Karpas-422 (cell line): ENCODE measurements at regions not wholly inside any gene's neighbourhood (a gene's known extent, or its start where the extent isn't known, plus 50 kb on each side); places are given as distances from the start of the nearest gene placed in this dataset.
A peak's percentile ranks its signal among the peaks of the same experiment; 100 is the strongest.

Source experiments
- DNase-seq: peaks from one replicate; pipeline ENCODE4 v3.0.0-alpha.2; 2015
- H2AFZ ChIP-seq: fragments of 200-600 bp; sonication (generic); 2 replicates; pipeline ENCODE4 v1.6.1; 2014; ENCODE audit warnings: antibody characterized with exemption, low read length, mixed read lengths
- H3K27ac ChIP-seq: fragments of 200-600 bp; sonication (generic); 2 replicates; pipeline ENCODE4 v1.5.1; 2014; ENCODE audit warnings: mild to moderate bottlenecking, low read length, moderate library complexity
- H3K27me3 ChIP-seq: fragments of 200-600 bp; sonication (generic); 2 replicates; pipeline ENCODE4 v1.6.1; 2014; ENCODE audit warnings: low read length, mixed read lengths
- H3K36me3 ChIP-seq: fragments of 200-600 bp; sonication (generic); 2 replicates; pipeline ENCODE4 v1.6.1; 2014; ENCODE audit warnings: low read length, mixed read lengths; ENCODE audit not compliant: insufficient read depth
- H3K4me1 ChIP-seq: fragments of 200-600 bp; sonication (generic); 2 replicates; pipeline ENCODE4 v1.6.1; 2014; ENCODE audit warnings: mild to moderate bottlenecking, low read length, mixed read lengths
- H3K4me2 ChIP-seq: fragments of 200-600 bp; sonication (generic); 2 replicates; pipeline ENCODE4 v1.6.1; 2014; ENCODE audit warnings: low read length, low read depth, mild to moderate bottlenecking; ENCODE audit not compliant: poor library complexity, severe bottlenecking
- H3K4me3 ChIP-seq: fragments of 200-600 bp; sonication (generic); 2 replicates; pipeline ENCODE4 v1.5.1; 2014; ENCODE audit warnings: mild to moderate bottlenecking, antibody characterized with exemption, low read length, mixed read lengths
- H3K79me2 ChIP-seq: fragments of 200-600 bp; sonication (generic); 2 replicates; pipeline ENCODE4 v1.6.1; 2014; ENCODE audit warnings: mild to moderate bottlenecking, low read length, mixed read lengths
- H3K9ac ChIP-seq: fragments of 200-600 bp; sonication (generic); 2 replicates; pipeline ENCODE4 v1.6.0; 2014; ENCODE audit warnings: low read length
- H3K9me2 ChIP-seq: fragments of 200-600 bp; sonication (generic), shearing (Covaris generic); replicated peaks from 2 replicates; pipeline ENCODE4 v1.6.0; 2014; ENCODE audit warnings: mild to moderate bottlenecking, low read length, moderate library complexity; ENCODE audit not compliant: insufficient read depth
- H3K9me3 ChIP-seq: fragments of 300-700, 200-600 bp; sonication (generic); 2 replicates; pipeline ENCODE4 v1.6.1; 2014; ENCODE audit warnings: low read length, mixed read lengths
- H4K20me1 ChIP-seq: fragments of 200-600 bp; sonication (generic); 2 replicates; pipeline ENCODE4 v1.6.1; 2014; ENCODE audit warnings: mild to moderate bottlenecking, antibody characterized with exemption, low read length, low read depth; ENCODE audit not compliant: insufficient read depth

DNA sequence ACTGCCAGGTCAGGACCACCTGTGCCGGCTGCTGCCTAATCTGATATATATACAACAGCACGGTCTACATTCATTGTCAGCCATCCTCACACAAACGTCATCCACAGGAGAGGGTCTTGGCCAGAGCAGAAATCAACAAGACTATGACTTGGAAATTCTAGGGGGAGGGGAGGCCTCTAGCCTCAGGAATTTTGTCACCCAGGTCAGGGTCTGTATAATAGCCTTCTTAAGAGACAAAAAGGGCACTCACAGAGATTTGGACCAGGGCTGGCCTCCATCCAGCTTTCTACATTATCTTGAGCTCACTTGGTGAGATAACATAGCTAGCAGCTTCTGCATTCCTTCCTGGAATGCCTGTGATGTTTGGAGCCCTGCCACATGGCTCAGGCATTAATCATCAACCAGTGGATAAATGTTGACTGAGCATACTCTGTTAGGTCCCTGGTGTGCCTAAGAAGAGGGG is 50.4 kb upstream of the CTIF start:
- no peaks in the 10 kb centered on the region for H4K20me1 ChIP-seq
- H3K36me3 ChIP-seq: no peaks in the 10 kb centered on the region
- H3K9ac ChIP-seq: no peak overlapping the region
- no peaks in the 10 kb centered on the region for H3K9me2 ChIP-seq
- no peak overlapping the region for H3K4me3 ChIP-seq
- no peak overlapping the region for H2AFZ ChIP-seq
- no peak overlapping the region for H3K4me2 ChIP-seq
- H3K9me3 ChIP-seq: no peaks in the 10 kb centered on the region
- no peak for DNase-seq
- no peaks in the 10 kb centered on the region for H3K79me2 ChIP-seq
- no peak overlapping the region for H3K27ac ChIP-seq
- H3K27me3 ChIP-seq: no peaks in the 10 kb centered on the region
- no peaks in the 10 kb centered on the region for H3K4me1 ChIP-seq

DNA sequence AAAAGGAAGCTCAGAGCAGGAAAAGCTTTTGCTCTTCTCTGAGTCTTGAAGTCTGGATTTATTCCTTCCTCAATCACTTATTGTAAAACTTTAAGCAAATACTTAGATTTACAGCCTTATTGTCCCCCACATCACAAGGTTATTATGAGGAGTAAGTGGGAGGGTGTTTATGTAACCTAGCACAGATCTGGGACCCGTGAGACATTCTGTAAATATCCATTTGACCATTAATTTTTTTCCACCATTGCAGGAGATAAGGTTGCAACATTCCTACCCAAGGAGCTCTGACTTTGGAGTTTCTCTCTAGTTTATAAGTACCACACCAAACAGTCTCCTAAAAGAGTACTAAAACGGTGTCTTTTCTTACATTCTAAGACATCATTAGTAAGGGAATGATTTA is 52.1 kb upstream of the CTIF start:
- Histone ChIP-seq H3K27ac (no peak overlapping the region), H3K9me3 (no peaks in the 10 kb centered on the region), H3K36me3 (no peaks in the 10 kb centered on the region), H4K20me1 (no peaks in the 10 kb centered on the region), H3K9me2 (no peaks in the 10 kb centered on the region), H3K4me1 (no peaks in the 10 kb centered on the region), H2AFZ (no peak overlapping the region), H3K27me3 (no peaks in the 10 kb centered on the region), H3K9ac (no peak overlapping the region), H3K4me2 (no peak overlapping the region), H3K4me3 (no peak overlapping the region), H3K79me2 (no peaks in the 10 kb centered on the region)
- DNase-seq: no peak

DNA sequence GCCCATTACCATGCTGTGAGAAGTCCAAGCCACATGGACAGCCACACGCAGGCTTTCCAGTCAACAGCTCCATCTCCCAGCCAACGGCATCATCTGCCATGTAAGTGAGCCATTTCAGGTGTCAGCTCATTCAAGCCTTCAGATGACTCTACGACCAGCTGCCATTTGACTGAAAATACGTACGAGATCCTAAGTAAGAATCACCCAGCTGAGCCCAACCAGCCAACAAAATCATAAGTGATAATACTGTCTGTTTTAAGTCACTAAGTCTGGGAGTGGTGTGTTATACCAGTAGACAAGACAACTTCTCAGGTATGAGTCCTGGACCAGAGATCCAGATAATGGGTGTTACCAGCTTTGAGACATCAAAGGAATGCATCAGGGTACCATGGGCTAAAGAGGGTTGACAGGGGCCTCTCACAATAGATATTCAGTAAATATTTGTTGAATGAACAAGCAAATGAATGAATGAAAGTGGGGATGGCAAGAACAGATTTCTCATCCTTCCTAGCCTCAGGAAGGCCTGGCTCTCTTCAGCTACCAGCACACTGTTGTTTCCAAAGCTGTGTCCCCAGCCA is 52.9 kb upstream of the CTIF start:
- Histone ChIP-seq H4K20me1 (no peaks in the 10 kb centered on the region), H3K4me1 (no peaks in the 10 kb centered on the region)

DNA sequence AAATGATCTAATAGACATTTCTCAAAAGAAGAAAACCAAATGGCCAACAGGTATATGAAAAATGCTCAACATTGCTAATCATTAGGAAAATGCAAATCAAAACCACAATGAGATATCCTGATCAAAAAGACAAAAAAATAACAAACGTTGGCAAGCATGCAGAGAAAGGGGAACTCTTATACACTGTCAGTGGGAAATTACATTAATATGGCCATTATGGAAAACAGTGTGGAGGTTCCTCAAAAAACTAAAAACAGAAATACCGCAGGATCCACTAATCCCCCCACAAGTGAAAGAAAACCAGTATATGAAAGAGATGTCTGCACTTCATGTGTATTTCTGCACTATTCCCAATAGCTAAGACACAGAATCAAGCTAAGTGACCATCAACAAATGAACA is 57.7 kb upstream of the CTIF start:
- Histone ChIP-seq H3K9me2 (no peaks in the 10 kb centered on the region), H3K9me3 (no peaks in the 10 kb centered on the region), H4K20me1 (no peaks in the 10 kb centered on the region), H3K4me3 (no peak overlapping the region), H2AFZ (no peak overlapping the region), H3K27ac (no peak overlapping the region), H3K79me2 (no peaks in the 10 kb centered on the region), H3K4me2 (no peak overlapping the region), H3K36me3 (no peaks in the 10 kb centered on the region), H3K4me1 (peaks cover 7% of the 10 kb centered on the region), H3K9ac (no peak overlapping the region), H3K27me3 (no peaks in the 10 kb centered on the region)
- DNase-seq: no peak

More for the DNA sequence above, 52.9 kb upstream of the CTIF start:
- Histone ChIP-seq H3K79me2 (no peaks in the 10 kb centered on the region), H3K27ac (no peak overlapping the region), H3K4me2 (no peak overlapping the region), H3K9me2 (no peaks in the 10 kb centered on the region), H3K9me3 (no peaks in the 10 kb centered on the region), H3K27me3 (no peaks in the 10 kb centered on the region), H3K9ac (no peak overlapping the region), H3K36me3 (no peaks in the 10 kb centered on the region), H2AFZ (no peak overlapping the region), H3K4me3 (no peak overlapping the region)
- no peak for DNase-seq

DNA sequence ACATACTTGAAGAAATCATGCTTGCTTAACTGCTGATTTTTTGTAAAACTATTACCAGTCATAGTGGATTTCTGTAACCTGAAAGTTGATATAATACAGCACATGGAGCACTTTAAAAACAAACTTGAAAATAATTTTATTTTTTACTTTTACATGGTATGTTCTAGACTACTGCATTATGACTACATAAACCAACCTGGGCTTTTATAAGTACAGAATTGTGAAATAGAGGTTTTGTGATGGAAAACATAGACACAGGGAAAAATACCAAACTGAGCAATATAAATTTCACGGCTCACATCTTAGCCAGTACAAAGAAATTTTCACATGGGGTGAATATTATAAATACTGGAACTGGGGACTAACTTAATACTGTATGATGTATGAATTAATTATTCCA is 59.3 kb upstream of the CTIF start:
- Histone ChIP-seq H2AFZ (no peak overlapping the region), H3K4me1 (peaks cover 7% of the 10 kb centered on the region), H3K27ac (no peak overlapping the region), H4K20me1 (no peaks in the 10 kb centered on the region), H3K4me3 (no peak overlapping the region), H3K27me3 (no peaks in the 10 kb centered on the region), H3K9me3 (no peaks in the 10 kb centered on the region), H3K36me3 (no peaks in the 10 kb centered on the region), H3K9ac (no peak overlapping the region), H3K4me2 (no peak overlapping the region), H3K79me2 (no peaks in the 10 kb centered on the region), H3K9me2 (no peaks in the 10 kb centered on the region)
- DNase-seq: no peak

DNA sequence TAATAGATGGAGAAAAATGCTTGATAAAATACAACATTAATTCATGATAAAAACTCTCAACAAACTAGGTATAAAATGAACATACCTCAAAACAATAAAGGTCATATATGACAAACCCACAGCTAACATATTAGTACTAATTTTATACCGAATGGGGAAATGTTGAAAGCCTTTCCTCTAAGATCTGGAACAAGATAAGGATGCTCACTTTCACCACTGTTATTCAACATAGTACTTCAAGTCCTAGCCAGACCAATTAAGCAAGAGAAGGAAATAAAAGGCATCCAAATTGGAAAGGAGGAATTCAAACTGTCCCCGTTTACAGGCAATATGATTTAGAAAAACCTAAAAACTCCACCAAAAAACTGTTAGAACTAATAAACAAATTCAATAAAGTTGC is 61.5 kb upstream of the CTIF start:
- H3K4me1 ChIP-seq: peaks cover 7% of the 10 kb centered on the region
- no peak overlapping the region for H3K4me2 ChIP-seq
- H3K27me3 ChIP-seq: no peaks in the 10 kb centered on the region
- H3K9me3 ChIP-seq: no peaks in the 10 kb centered on the region
- H3K36me3 ChIP-seq: no peaks in the 10 kb centered on the region
- H4K20me1 ChIP-seq: no peaks in the 10 kb centered on the region
- no peaks in the 10 kb centered on the region for H3K79me2 ChIP-seq
- DNase-seq: no peak
- H3K4me3 ChIP-seq: no peak overlapping the region
- no peaks in the 10 kb centered on the region for H3K9me2 ChIP-seq
- H2AFZ ChIP-seq: no peak overlapping the region
- no peak overlapping the region for H3K27ac ChIP-seq
- no peak overlapping the region for H3K9ac ChIP-seq

DNA sequence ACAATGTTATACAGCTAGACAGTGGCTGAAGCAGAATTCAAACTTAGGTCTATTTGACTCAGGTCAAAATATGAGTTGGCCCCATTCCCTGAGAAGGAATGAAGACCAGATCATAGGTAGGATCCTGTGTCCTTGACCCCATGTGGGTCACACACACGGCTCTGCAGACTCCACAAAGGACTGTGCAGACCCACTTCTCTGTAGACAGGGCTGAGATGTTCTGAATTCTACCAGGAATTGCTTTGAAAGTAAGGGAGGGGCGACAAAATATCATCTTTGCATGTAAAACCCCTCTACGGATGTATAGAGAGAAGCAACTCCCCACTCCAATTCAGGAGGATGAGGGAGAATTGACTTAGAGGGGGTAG is 62.3 kb upstream of the CTIF start:
- no peak overlapping the region for H3K4me2 ChIP-seq
- no peak overlapping the region for H3K9ac ChIP-seq
- H4K20me1 ChIP-seq: no peaks in the 10 kb centered on the region
- no peak overlapping the region for H3K4me3 ChIP-seq
- no peak for DNase-seq
- no peaks in the 10 kb centered on the region for H3K9me2 ChIP-seq
- H3K27ac ChIP-seq: no peak overlapping the region
- no peaks in the 10 kb centered on the region for H3K36me3 ChIP-seq
- no peaks in the 10 kb centered on the region for H3K27me3 ChIP-seq
- no peaks in the 10 kb centered on the region for H3K9me3 ChIP-seq
- no peak overlapping the region for H2AFZ ChIP-seq
- peaks cover 7% of the 10 kb centered on the region for H3K4me1 ChIP-seq
- H3K79me2 ChIP-seq: no peaks in the 10 kb centered on the region

DNA sequence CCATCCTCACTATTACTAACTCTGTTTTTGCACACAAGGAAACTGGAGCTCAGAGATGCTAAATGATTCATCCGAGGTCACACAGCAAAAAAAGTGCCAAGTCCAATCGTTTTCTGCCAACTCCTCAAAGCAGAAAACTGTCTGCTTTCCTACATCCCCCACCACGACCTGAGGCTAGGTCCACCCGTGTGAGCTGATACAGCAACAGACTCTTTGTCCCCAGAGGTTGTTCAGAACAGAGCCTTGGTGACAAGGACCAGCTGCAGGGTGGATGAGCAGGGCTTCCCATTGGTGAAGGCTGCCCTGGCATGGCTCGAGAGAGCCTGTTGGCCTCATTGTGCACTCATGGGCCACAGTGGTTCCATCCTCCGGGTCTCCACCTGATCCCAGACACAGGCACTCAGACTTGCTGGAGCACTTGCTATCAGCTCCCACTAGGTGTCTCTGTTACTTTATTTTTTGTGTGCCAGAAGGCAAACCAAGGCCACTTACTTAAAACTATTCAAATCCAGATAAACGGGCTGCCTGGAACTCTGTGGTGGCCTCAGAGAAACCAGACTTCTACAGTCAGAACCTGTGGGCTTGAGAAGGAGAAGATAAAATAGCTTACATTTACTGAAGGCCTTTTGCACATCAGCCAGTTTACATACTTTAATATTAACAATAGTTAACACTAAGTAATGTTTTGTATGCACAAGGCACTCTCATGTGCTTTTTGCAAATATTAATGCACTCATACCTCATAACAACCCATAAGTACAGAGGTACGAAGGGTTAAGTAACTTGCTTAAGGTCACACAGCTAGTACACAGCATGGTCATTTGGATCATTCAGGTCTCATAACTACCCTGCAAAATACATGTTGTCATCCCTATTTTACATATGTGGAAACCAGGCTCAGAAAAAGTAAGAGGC is 62.9 kb upstream of the CTIF start:
- H3K4me3 ChIP-seq: no peak overlapping the region
- no peak overlapping the region for H3K9ac ChIP-seq
- no peaks in the 10 kb centered on the region for H3K36me3 ChIP-seq
- DNase-seq: peak; percentile 86
- H3K9me2 ChIP-seq: no peaks in the 10 kb centered on the region
- no peaks in the 10 kb centered on the region for H3K79me2 ChIP-seq
- no peaks in the 10 kb centered on the region for H3K9me3 ChIP-seq
- H4K20me1 ChIP-seq: no peaks in the 10 kb centered on the region
- no peaks in the 10 kb centered on the region for H3K27me3 ChIP-seq
- no peak overlapping the region for H3K27ac ChIP-seq
- H3K4me1 ChIP-seq: peaks cover 7% of the 10 kb centered on the region
- H2AFZ ChIP-seq: no peak overlapping the region
- H3K4me2 ChIP-seq: no peak overlapping the region
